ENCODE measurements at regions not wholly inside any gene's neighbourhood (a gene's known extent, or its start where the extent isn't known, plus 50 kb on each side); places are given as distances from the start of the nearest gene placed in this dataset.

GRCh38 chr14:28496364-28496763 lies 270.2 kb upstream of the FOXG1 start:
- no peak overlapping the region for H3K9ac ChIP-seq (ENCODE audit: low read depth, low read length, poor library complexity)
- no peak overlapping the region for H3K18ac ChIP-seq (ENCODE audit: low read length)
- H2BK120ac ChIP-seq (ENCODE audit: low read depth, low read length), result no peak overlapping the region
- H2BK15ac ChIP-seq (ENCODE audit: low read length), result no peak overlapping the region
- H2AK5ac ChIP-seq (ENCODE audit: low read depth, low read length), result no peak overlapping the region
- no peak overlapping the region for H2AFZ ChIP-seq (ENCODE audit: low read length)
- peaks cover 1% of the 10 kb centered on the region for H3K79me1 ChIP-seq (ENCODE audit: low read depth, low read length)
- H3K4ac ChIP-seq (ENCODE audit: low read length), result no peak overlapping the region
- H3K4me2 ChIP-seq (ENCODE audit: insufficient read depth, low read length, poor library complexity, severe bottlenecking), result no peak overlapping the region
- no peak overlapping the region for H3K4me3 ChIP-seq (ENCODE audit: low read length in 2 of 2)
- no peak overlapping the region for H4K8ac ChIP-seq (ENCODE audit: low read depth, low read length)
- H4K91ac ChIP-seq (ENCODE audit: low read depth, low read length, poor library complexity), result no peak overlapping the region
- no CpG with 5 or more reads among the region's 2 CpGs for WGBS, 2 donors (ENCODE audit: extremely low coverage in 2 of 2, insufficient read length in 2 of 2, insufficient replicate concordance in 1 of 2)
- no peak overlapping the region for H3K23ac ChIP-seq (ENCODE audit: low read depth, low read length, poor library complexity)
- no peak for DNase-seq (ENCODE audit: low spot score)
- no peaks in the 10 kb centered on the region for H3K36me3 ChIP-seq (replicated peaks in 1 of 2; ENCODE audit: control insufficient read depth in 2 of 2, insufficient read depth in 2 of 2, low read length in 2 of 2)
- no peak overlapping the region for H2BK5ac ChIP-seq (ENCODE audit: low read length)
- no peak overlapping the region for H3K14ac ChIP-seq (ENCODE audit: low read length)
- H2BK12ac ChIP-seq (ENCODE audit: low read length), result no peak overlapping the region
- no peaks in the 10 kb centered on the region for H3K9me3 ChIP-seq (replicated peaks in 1 of 2; ENCODE audit: control insufficient read depth in 2 of 2, insufficient read depth in 1 of 2, low read depth in 1 of 2, low read length in 2 of 2)
- no peaks in the 10 kb centered on the region for H3K4me1 ChIP-seq (ENCODE audit: control insufficient read depth in 2 of 2, insufficient read depth in 1 of 2, low read depth in 1 of 2, low read length in 2 of 2)
- H3K27ac ChIP-seq (replicated peaks; ENCODE audit: low read length), result no peak overlapping the region
- no peaks in the 10 kb centered on the region for H3K27me3 ChIP-seq (ENCODE audit: control insufficient read depth in 3 of 3, insufficient read depth in 3 of 3, low read depth in 1 of 3, low read length in 3 of 3)

- Histone ChIP-seq H3K9me3 (replicated peaks in 1 of 2; ENCODE audit: control insufficient read depth in 2 of 2, insufficient read depth in 1 of 2, low read depth in 1 of 2, low read length in 2 of 2) (no peaks in the 10 kb centered on the region), H3K18ac (ENCODE audit: low read length) (no peak overlapping the region), H2BK15ac (ENCODE audit: low read length) (no peak overlapping the region), H3K36me3 (replicated peaks in 1 of 2; ENCODE audit: control insufficient read depth in 2 of 2, insufficient read depth in 2 of 2, low read length in 2 of 2) (no peaks in the 10 kb centered on the region), H2BK12ac (ENCODE audit: low read length) (no peak overlapping the region), H3K79me1 (ENCODE audit: low read depth, low read length) (no peaks in the 10 kb centered on the region), H3K4me2 (ENCODE audit: insufficient read depth, low read length, poor library complexity, severe bottlenecking) (no peak overlapping the region), H2AFZ (ENCODE audit: low read length) (no peak overlapping the region), H2AK5ac (ENCODE audit: low read depth, low read length) (no peak overlapping the region), H3K9ac (ENCODE audit: low read depth, low read length, poor library complexity) (no peak overlapping the region), H3K14ac (ENCODE audit: low read length) (no peak overlapping the region), H3K27ac (replicated peaks; ENCODE audit: low read length) (no peak overlapping the region), H3K4me3 (ENCODE audit: low read length in 2 of 2) (no peak overlapping the region), H2BK120ac (ENCODE audit: low read depth, low read length) (no peak overlapping the region), H3K4me1 (ENCODE audit: control insufficient read depth in 2 of 2, insufficient read depth in 1 of 2, low read depth in 1 of 2, low read length in 2 of 2) (no peaks in the 10 kb centered on the region), H4K91ac (ENCODE audit: low read depth, low read length, poor library complexity) (no peak overlapping the region), H3K27me3 (ENCODE audit: control insufficient read depth in 3 of 3, insufficient read depth in 3 of 3, low read depth in 1 of 3, low read length in 3 of 3) (no peaks in the 10 kb centered on the region), H4K8ac (ENCODE audit: low read depth, low read length) (no peak overlapping the region), H2BK5ac (ENCODE audit: low read length) (no peak overlapping the region), H3K4ac (ENCODE audit: low read length) (no peak overlapping the region), H3K23ac (ENCODE audit: low read depth, low read length, poor library complexity) (no peak overlapping the region)
- no peak for DNase-seq (ENCODE audit: low spot score)
- WGBS, 2 donors (ENCODE audit: extremely low coverage in 2 of 2, insufficient read length in 2 of 2, insufficient replicate concordance in 1 of 2), result no CpG with 5 or more reads among the region's 3 CpGs
Observed at GRCh38 chr14:28502517-28502916, 264.1 kb upstream of the FOXG1 start.

GRCh38 chr14:28515571-28515970 lies 251.0 kb upstream of the FOXG1 start:
- no peak overlapping the region for H2AFZ ChIP-seq (ENCODE audit: low read length)
- no CpG with 5 or more reads among the region's 3 CpGs for WGBS, 2 donors (ENCODE audit: extremely low coverage in 2 of 2, insufficient read length in 2 of 2, insufficient replicate concordance in 1 of 2)
- no peak overlapping the region for H2BK15ac ChIP-seq (ENCODE audit: low read length)
- H3K4me2 ChIP-seq (ENCODE audit: insufficient read depth, low read length, poor library complexity, severe bottlenecking), result no peak overlapping the region
- H3K27me3 ChIP-seq (ENCODE audit: control insufficient read depth in 3 of 3, insufficient read depth in 3 of 3, low read depth in 1 of 3, low read length in 3 of 3), result no peaks in the 10 kb centered on the region
- no peak overlapping the region for H2BK5ac ChIP-seq (ENCODE audit: low read length)
- no peak overlapping the region for H3K4ac ChIP-seq (ENCODE audit: low read length)
- no peak overlapping the region for H2BK12ac ChIP-seq (ENCODE audit: low read length)
- no peaks in the 10 kb centered on the region for H3K4me1 ChIP-seq (ENCODE audit: control insufficient read depth in 2 of 2, insufficient read depth in 1 of 2, low read depth in 1 of 2, low read length in 2 of 2)
- no peak for DNase-seq (ENCODE audit: low spot score)
- H3K9me3 ChIP-seq (replicated peaks in 1 of 2; ENCODE audit: control insufficient read depth in 2 of 2, insufficient read depth in 1 of 2, low read depth in 1 of 2, low read length in 2 of 2), result no peaks in the 10 kb centered on the region
- H3K18ac ChIP-seq (ENCODE audit: low read length), result no peak overlapping the region
- H3K79me1 ChIP-seq (ENCODE audit: low read depth, low read length), result no peaks in the 10 kb centered on the region
- H3K4me3 ChIP-seq (ENCODE audit: low read length in 2 of 2), result no peak overlapping the region
- no peak overlapping the region for H3K14ac ChIP-seq (ENCODE audit: low read length)
- no peak overlapping the region for H3K27ac ChIP-seq (replicated peaks; ENCODE audit: low read length)
- H2BK120ac ChIP-seq (ENCODE audit: low read depth, low read length), result no peak overlapping the region
- no peak overlapping the region for H3K23ac ChIP-seq (ENCODE audit: low read depth, low read length, poor library complexity)
- H4K91ac ChIP-seq (ENCODE audit: low read depth, low read length, poor library complexity), result no peak overlapping the region
- H3K9ac ChIP-seq (ENCODE audit: low read depth, low read length, poor library complexity), result no peak overlapping the region
- no peak overlapping the region for H2AK5ac ChIP-seq (ENCODE audit: low read depth, low read length)
- H4K8ac ChIP-seq (ENCODE audit: low read depth, low read length), result no peak overlapping the region
- no peaks in the 10 kb centered on the region for H3K36me3 ChIP-seq (replicated peaks in 1 of 2; ENCODE audit: control insufficient read depth in 2 of 2, insufficient read depth in 2 of 2, low read length in 2 of 2)

DNA sequence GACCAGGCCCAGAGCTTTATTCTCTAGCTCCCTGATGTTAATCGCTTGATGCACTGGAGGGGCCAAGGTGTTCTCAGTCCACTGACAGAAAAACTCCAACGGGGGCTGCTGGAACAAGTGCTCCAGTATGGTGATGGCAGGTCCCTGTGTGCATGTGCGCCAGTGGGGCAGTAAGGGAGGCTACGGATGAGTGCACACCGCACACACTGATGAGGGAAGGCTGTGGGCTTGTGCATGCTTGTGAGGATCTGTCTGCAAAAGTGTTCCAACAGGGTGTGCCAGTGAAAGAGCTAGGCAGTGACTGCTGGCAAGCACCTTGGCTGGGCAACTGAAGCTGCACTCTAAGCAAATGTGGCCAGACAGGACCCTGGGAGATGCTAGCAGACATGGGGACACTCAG lies 229.7 kb upstream of the FOXG1 start:
- no peak overlapping the region for H4K91ac ChIP-seq (ENCODE audit: low read depth, low read length, poor library complexity)
- H2BK12ac ChIP-seq (ENCODE audit: low read length), result no peak overlapping the region
- H3K36me3 ChIP-seq (replicated peaks in 1 of 2; ENCODE audit: control insufficient read depth in 2 of 2, insufficient read depth in 2 of 2, low read length in 2 of 2), result no peaks in the 10 kb centered on the region
- H3K9ac ChIP-seq (ENCODE audit: low read depth, low read length, poor library complexity), result no peak overlapping the region
- H3K4me1 ChIP-seq (ENCODE audit: control insufficient read depth in 2 of 2, insufficient read depth in 1 of 2, low read depth in 1 of 2, low read length in 2 of 2), result no peaks in the 10 kb centered on the region
- DNase-seq (ENCODE audit: low spot score), result no peak
- H3K18ac ChIP-seq (ENCODE audit: low read length), result no peak overlapping the region
- H3K79me1 ChIP-seq (ENCODE audit: low read depth, low read length), result no peaks in the 10 kb centered on the region
- H2AFZ ChIP-seq (ENCODE audit: low read length), result no peak overlapping the region
- no peak overlapping the region for H2AK5ac ChIP-seq (ENCODE audit: low read depth, low read length)
- H3K4me2 ChIP-seq (ENCODE audit: insufficient read depth, low read length, poor library complexity, severe bottlenecking), result no peak overlapping the region
- peaks cover 0 to 1% of the 10 kb centered on the region in 2 donors for H3K9me3 ChIP-seq (replicated peaks in 1 of 2; ENCODE audit: control insufficient read depth in 2 of 2, insufficient read depth in 1 of 2, low read depth in 1 of 2, low read length in 2 of 2)
- H3K27ac ChIP-seq (replicated peaks; ENCODE audit: low read length), result no peak overlapping the region
- no peak overlapping the region for H2BK120ac ChIP-seq (ENCODE audit: low read depth, low read length)
- H2BK5ac ChIP-seq (ENCODE audit: low read length), result no peak overlapping the region
- peak overlapping the region; percentile 9 for H3K14ac ChIP-seq (ENCODE audit: low read length)
- no peak overlapping the region for H4K8ac ChIP-seq (ENCODE audit: low read depth, low read length)
- H3K27me3 ChIP-seq (ENCODE audit: control insufficient read depth in 3 of 3, insufficient read depth in 3 of 3, low read depth in 1 of 3, low read length in 3 of 3), result no peaks in the 10 kb centered on the region
- no peak overlapping the region for H3K4ac ChIP-seq (ENCODE audit: low read length)
- no CpG with 5 or more reads among the region's 5 CpGs for WGBS, 2 donors (ENCODE audit: extremely low coverage in 2 of 2, insufficient read length in 2 of 2, insufficient replicate concordance in 1 of 2)
- H3K4me3 ChIP-seq (ENCODE audit: low read length in 2 of 2), result no peak overlapping the region
- no peak overlapping the region for H2BK15ac ChIP-seq (ENCODE audit: low read length)
- H3K23ac ChIP-seq (ENCODE audit: low read depth, low read length, poor library complexity), result no peak overlapping the region

Data from neuronal stem cell (in vitro differentiated cells).